HFF-Myc (cell line): ENCODE measurements at regions not wholly inside any gene's neighbourhood (a gene's known extent, or its start where the extent isn't known, plus 50 kb on each side); places are given as distances from the start of the nearest gene placed in this dataset.
"Not testable (repeated sequence)": the region's sequence is repeated elsewhere in the genome, so short reads cannot be mapped to it uniquely, and the experiment has no call there.

ENCODE experiments used
- DNase-seq: peaks from one replicate; pipeline ENCODE4 v3.0.0-alpha.2; 2011; ENCODE audit warnings: low read depth; ENCODE audit errors: extremely low read depth
- H3K4me3 ChIP-seq: replicated peaks from 2 replicates; pipeline ENCODE4 v1.5.1; 2011; ENCODE audit warnings: low read depth, mild to moderate bottlenecking, control low read depth, low read length
- TF ChIP-seq, protein P1 (sequence below): IDR thresholded peaks from 2 replicates; pipeline ENCODE4 v1.5.1; 2012; ENCODE audit warnings: mild to moderate bottlenecking, low read depth, low read length, control low read depth; ENCODE audit errors: missing control alignments

DNA sequence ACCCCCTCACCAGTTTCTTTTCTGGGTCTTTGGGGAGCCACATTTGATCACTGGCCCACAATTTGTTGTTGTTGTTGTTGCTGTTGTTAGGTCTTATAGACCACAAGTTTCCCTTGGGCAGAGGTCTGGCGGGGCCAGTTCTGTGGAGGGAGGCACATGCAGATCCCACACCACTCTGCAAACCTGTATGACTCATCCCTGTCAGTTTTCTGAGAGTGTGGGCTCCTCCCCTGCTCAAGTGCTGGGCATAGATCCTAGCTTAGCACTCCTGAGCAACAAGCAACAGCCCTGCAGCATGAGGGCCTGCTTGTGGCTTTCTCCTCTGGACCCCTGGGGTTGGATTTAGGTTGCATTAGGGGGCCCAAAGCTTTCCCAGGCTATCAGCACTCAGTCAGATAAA lies 411.1 kb upstream of the HTR1E start:
- H3K4me3 ChIP-seq = no peak overlapping the region
- TF ChIP-seq, protein P1, sequence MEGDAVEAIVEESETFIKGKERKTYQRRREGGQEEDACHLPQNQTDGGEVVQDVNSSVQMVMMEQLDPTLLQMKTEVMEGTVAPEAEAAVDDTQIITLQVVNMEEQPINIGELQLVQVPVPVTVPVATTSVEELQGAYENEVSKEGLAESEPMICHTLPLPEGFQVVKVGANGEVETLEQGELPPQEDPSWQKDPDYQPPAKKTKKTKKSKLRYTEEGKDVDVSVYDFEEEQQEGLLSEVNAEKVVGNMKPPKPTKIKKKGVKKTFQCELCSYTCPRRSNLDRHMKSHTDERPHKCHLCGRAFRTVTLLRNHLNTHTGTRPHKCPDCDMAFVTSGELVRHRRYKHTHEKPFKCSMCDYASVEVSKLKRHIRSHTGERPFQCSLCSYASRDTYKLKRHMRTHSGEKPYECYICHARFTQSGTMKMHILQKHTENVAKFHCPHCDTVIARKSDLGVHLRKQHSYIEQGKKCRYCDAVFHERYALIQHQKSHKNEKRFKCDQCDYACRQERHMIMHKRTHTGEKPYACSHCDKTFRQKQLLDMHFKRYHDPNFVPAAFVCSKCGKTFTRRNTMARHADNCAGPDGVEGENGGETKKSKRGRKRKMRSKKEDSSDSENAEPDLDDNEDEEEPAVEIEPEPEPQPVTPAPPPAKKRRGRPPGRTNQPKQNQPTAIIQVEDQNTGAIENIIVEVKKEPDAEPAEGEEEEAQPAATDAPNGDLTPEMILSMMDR = no peak
- no peak for DNase-seq

DNA sequence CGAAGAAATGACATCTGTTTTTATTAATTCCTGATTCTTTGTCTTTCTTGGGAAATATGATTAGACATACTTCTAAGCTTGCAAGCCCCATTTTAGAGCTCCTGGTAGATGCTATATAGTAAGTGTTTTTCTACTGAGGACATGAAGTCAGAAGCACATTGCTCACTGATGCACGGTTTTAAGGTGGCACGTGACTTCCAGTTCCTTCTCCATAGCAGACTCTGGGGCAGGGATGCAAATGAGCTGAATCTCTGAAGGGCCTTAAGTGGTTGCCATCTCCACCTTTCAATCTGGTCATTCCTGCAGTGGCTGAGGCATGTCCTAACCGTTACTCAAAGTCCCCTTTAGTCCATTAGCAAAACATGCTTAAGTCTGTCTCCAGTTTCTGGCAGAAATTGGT lies 421.2 kb upstream of the HTR1E start:
- no peak for DNase-seq
- no peak overlapping the region for H3K4me3 ChIP-seq
- TF ChIP-seq, protein P1 = no peak

DNA sequence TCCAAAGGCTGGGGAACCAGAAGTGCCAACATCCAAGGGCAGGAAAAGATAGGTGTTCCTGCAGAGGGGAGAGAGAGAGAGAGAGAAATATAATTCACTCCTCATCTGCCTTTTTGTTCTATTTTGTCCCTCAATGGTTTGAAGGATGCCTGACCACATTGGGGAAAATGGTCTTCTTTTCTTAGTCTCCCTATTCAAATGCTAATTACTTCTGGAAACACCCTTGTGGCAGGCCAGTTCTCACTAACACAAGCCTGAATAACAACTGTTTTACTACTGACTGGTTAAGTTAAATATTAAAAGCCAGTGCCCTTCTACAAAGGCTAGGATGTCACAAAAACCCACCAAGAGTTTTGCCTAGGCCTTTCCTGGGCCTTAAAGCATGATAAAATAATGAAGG lies 425.4 kb upstream of the HTR1E start:
- no peak overlapping the region for H3K4me3 ChIP-seq
- no peak for DNase-seq
- TF ChIP-seq, protein P1 = no peak

DNA sequence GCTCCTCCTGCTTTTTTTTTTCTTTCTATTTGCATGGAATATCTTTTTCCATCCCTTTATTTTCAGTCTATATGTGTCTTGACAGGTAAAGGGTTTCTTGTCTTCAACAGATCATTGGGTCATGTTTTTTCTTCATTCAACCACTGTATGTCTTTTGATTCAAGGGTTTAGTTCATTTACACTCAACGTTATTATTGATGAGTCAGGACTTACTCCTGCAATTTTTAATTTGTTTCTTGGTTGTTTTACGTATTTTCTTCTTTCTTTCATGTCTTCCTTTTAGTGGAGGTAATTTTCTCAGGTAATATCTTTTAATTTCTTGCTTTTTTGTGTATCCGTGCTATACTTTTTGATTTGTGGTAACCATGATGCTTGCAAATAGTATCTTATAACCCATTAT lies 429.1 kb upstream of the HTR1E start:
- no peak for DNase-seq
- TF ChIP-seq, protein P1 = no peak
- H3K4me3 ChIP-seq = no peak overlapping the region

DNA sequence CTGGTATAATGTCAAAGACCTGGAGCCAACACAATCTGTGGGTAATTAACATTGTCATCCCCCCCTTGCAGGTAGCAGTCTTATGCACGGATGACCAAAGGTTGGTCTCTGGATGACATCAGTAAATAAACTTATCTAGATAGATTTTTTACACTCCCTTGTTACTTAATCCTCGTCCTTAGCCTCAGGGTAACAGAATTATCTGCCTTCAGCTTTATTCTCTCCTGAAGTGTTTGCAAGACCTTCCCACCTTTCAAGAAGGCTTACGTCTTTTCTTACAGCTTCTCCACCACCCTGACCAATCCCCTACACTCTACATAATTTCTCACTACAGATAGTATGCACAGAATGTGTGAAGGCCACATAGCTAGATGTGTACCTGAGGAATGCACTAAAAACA lies 434.8 kb upstream of the HTR1E start:
- TF ChIP-seq, protein P1 = no peak

DNA sequence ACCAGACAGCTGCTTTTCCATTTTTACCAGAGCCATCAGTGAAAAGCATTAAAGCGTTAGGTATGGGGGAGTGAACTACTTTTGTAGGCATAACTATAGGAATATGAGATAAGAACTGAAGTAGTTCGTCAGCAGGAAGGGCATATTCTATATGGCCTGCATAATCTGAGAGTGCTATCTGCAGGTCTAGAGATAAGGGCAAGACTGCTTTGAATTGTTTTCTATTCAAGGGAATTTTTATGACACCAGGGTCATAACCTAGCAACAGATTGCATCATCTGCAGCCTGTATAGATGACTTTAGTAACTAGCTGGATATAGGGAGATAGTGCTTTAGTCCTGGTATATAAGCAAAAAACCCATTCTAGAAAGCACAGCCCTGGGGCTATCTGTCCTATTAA lies 437.3 kb upstream of the HTR1E start:
- TF ChIP-seq, protein P1 = no peak
- no peak overlapping the region for H3K4me3 ChIP-seq
- no peak for DNase-seq

More for the DNA sequence above, 434.8 kb upstream of the HTR1E start:
- H3K4me3 ChIP-seq = no peak overlapping the region
- DNase-seq = no peak

DNA sequence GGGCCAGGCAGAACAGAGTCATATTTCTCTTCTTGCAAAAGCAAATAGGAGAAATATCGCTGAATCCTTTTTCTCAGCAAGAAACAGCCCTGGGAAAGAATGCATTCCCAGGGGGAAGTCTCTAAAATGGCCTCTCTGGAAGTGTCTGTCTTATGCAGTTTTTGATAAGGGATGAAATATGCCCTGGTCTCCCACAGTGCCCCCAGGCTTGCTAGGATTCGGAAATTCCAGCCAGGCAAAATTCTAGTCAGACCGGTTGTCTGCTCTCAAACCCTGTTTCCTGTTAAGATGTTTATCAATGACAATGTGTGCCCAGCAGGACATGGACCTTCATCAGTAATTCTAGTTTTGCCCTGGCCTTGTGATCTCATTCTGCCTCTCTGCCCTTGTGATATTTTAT lies 448.3 kb upstream of the HTR1E start:
- not testable (repeated sequence) for DNase-seq, H3K4me3 ChIP-seq

DNA sequence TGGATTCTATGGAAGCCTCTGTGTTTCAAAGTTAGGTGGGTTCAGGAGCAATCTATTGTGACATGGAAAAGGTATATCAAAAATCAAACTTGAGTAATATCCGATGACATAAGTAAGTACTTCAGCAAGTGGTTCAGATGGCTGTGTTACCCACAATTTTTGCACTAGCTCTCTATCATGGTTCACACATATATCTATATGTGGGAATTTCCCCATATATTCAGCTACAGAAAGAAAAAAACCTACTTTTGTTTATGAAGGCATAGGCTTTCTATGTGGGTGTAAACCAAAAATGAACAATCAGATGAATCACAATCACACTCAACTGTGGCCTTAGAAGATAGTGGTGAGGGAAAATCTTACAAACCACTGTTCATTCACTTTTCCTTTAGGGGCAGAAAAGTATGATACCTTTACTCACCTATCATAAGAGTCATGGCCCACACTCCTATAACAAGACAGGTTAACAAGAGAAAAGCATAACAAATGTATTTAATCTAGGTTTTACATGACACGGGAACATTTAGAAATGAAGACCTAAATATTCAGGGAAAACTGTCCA lies 449.6 kb upstream of the HTR1E start:
- no peak overlapping the region for H3K4me3 ChIP-seq
- DNase-seq = no peak
- TF ChIP-seq, protein P1 = no peak

DNA sequence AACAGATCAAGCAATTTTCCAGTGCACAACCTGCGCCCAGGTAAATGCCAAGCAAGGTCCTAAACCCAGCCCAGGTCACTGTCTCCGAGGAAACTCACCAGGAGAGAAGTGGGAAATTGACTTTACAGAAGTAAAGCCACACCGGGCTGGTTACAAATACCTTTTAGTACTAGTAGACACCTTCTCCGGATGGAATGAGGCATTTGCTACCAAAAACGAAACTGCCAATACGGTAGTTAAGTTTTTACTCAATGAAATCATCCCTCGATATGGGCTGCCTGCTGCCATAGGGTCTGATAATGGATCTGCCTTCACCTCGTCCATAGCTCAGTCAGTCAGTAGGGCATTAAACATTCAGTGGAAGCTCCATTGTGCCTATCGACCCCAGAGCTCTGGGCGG lies 459.0 kb upstream of the HTR1E start:
- not testable (repeated sequence) for DNase-seq, H3K4me3 ChIP-seq
